ENCODE measurements at regions not wholly inside any gene's neighbourhood (a gene's known extent, or its start where the extent isn't known, plus 50 kb on each side); places are given as distances from the start of the nearest gene placed in this dataset.

- no peak for TF ChIP-seq POLR2AphosphoS5 (IDR thresholded peaks at IDR 0.05; ENCODE audit: low read depth, low read length)
- no peak for TF ChIP-seq POLR2A (IDR thresholded peaks at IDR 0.05; ENCODE audit: low read depth, low read length)
Observed at GRCh38 chr6:121994919-121995318, 404.5 kb upstream of the HSF2 start.
